ENCODE measurements at regions not wholly inside any gene's neighbourhood (a gene's known extent, or its start where the extent isn't known, plus 50 kb on each side); places are given as distances from the start of the nearest gene placed in this dataset.

DNA sequence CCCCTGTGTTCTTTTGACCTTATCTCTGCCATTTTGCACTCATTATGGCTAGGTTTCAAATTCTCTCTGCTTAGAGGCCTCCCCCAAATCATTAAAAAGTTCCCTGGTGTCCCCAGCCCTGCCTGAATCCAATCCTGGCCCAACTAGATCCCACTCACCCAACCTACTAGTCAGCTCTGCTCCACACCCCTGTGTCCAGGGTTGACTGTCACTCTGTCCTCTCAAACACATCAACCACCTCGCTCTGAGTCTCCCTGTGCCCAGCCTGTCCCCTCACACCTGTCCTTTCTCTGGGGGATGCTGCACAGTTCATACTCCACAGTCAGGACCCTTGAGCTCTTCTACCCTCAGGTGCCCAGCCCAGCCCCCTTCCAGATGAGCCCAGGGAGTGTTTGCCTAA is 154.2 kb upstream of the SV2C start:
- Histone ChIP-seq H3K4me3 (no peak overlapping the region), H3K36me3 (no peaks in the 10 kb centered on the region), H3K27me3 (no peaks in the 10 kb centered on the region), H3K4me1 (no peaks in the 10 kb centered on the region), H3K27ac (no peak overlapping the region), H3K9me3 (no peaks in the 10 kb centered on the region)
- TF ChIP-seq CTCF (IDR thresholded peaks at IDR 0.05) (no peak), POLR2A (IDR thresholded peaks at IDR 0.05) (no peak)
- DNase-seq: no peak

- H3K36me3 ChIP-seq: no peaks in the 10 kb centered on the region
- no peak for TF ChIP-seq POLR2A (IDR thresholded peaks at IDR 0.05)
- H3K9me3 ChIP-seq: no peaks in the 10 kb centered on the region
Observed at GRCh38 chr5:75922480-75922879, 160.7 kb upstream of the SV2C start.

GRCh38 chr5:75921011-75921410 is 162.2 kb upstream of the SV2C start:
- no peaks in the 10 kb centered on the region for H3K4me1 ChIP-seq
- H3K4me3 ChIP-seq: no peak overlapping the region
- DNase-seq: no peak
- H3K36me3 ChIP-seq: no peaks in the 10 kb centered on the region
- no peak overlapping the region for H3K27ac ChIP-seq
- no peaks in the 10 kb centered on the region for H3K9me3 ChIP-seq
- TF ChIP-seq CTCF (IDR thresholded peaks at IDR 0.05) (no peak), POLR2A (IDR thresholded peaks at IDR 0.05) (no peak)
- H3K27me3 ChIP-seq: no peaks in the 10 kb centered on the region

More at GRCh38 chr5:75922480-75922879, 160.7 kb upstream of the SV2C start:
- H3K27me3 ChIP-seq: no peaks in the 10 kb centered on the region
- DNase-seq: no peak
- H3K27ac ChIP-seq: no peak overlapping the region
- no peak overlapping the region for H3K4me3 ChIP-seq
- no peaks in the 10 kb centered on the region for H3K4me1 ChIP-seq

DNA sequence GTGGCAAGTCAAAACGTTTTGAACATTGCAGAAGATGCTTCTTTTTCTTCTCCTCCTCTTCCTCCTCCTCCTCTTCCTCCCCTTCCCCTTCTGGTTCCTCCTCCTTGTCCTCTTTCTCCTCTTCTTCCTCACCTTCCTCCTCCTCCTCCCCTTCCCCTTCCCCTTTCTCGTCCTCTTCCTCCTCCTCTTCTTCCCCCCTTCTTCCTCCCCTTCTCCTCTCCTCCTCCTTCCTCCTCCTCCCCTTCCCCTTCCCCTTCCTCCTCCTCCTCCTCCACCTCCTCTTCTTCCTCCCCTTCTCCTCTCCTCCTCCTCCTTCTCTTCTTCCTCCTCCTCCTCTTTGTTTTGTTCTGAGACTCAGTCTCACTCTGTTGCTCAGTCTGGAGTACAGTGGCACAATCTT is 167.0 kb upstream of the SV2C start:
- Histone ChIP-seq H3K36me3 (no peaks in the 10 kb centered on the region), H3K4me1 (no peaks in the 10 kb centered on the region), H3K27ac (no peak overlapping the region), H3K9me3 (no peaks in the 10 kb centered on the region), H3K4me3 (no peak overlapping the region), H3K27me3 (no peaks in the 10 kb centered on the region)
- TF ChIP-seq POLR2A (IDR thresholded peaks at IDR 0.05): no peak
- TF ChIP-seq CTCF (IDR thresholded peaks at IDR 0.05): no peak
- no peak for DNase-seq

GRCh38 chr5:75909223-75909622 is 174.0 kb upstream of the SV2C start:
- no peaks in the 10 kb centered on the region for H3K27me3 ChIP-seq
- TF ChIP-seq POLR2A (IDR thresholded peaks at IDR 0.05) (no peak), CTCF (IDR thresholded peaks at IDR 0.05) (no peak)
- no peak overlapping the region for H3K27ac ChIP-seq
- DNase-seq: no peak
- no peaks in the 10 kb centered on the region for H3K4me1 ChIP-seq
- no peak overlapping the region for H3K4me3 ChIP-seq
- H3K9me3 ChIP-seq: no peaks in the 10 kb centered on the region
- no peaks in the 10 kb centered on the region for H3K36me3 ChIP-seq

DNA sequence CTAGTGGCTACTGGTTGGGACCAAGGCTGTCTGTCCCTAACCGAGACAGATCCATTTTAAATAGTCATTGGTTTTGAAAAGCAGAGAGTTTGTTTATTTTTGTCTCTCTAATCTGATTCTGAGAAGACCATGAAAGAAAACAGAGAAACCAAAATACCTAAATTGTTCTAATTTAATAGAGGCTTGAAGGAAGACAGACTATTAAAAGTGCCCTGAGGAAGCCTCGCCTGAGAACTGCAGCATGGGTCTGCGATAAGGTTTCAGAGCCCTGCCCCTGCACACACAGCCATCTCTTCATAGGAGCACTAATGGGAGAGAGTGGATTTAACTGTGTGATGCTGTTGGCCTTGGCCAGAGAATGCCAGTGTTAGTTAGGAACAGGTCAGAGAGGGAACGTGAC is 175.5 kb upstream of the SV2C start:
- H3K4me3 ChIP-seq: no peak overlapping the region
- no peaks in the 10 kb centered on the region for H3K9me3 ChIP-seq
- H3K4me1 ChIP-seq: no peaks in the 10 kb centered on the region
- no peak for DNase-seq
- H3K27me3 ChIP-seq: no peaks in the 10 kb centered on the region
- no peak for TF ChIP-seq CTCF (IDR thresholded peaks at IDR 0.05)
- no peak for TF ChIP-seq POLR2A (IDR thresholded peaks at IDR 0.05)
- H3K36me3 ChIP-seq: no peaks in the 10 kb centered on the region
- H3K27ac ChIP-seq: no peak overlapping the region

All from Peyer's patch (tissue), 4 donors.